Loucy (cell line): ENCODE measurements at regions not wholly inside any gene's neighbourhood (a gene's known extent, or its start where the extent isn't known, plus 50 kb on each side); places are given as distances from the start of the nearest gene placed in this dataset.

ENCODE experiments used
- EZH2phosphoT487 ChIP-seq: fragments of 200-600 bp; IDR thresholded peaks from 2 replicates; pipeline ENCODE4 v1.6.1; 2018; ENCODE audit warnings: antibody characterized with exemption, mild to moderate bottlenecking, moderate library complexity, borderline replicate concordance
- TF ChIP-seq, protein P1 (sequence below): fragments of 200-600 bp; sonication (generic); conservative IDR thresholded peaks from 2 replicates; pipeline ENCODE4 v1.5.1; 2014; ENCODE audit warnings: mild to moderate bottlenecking, antibody characterized with exemption, low read length

DNA sequence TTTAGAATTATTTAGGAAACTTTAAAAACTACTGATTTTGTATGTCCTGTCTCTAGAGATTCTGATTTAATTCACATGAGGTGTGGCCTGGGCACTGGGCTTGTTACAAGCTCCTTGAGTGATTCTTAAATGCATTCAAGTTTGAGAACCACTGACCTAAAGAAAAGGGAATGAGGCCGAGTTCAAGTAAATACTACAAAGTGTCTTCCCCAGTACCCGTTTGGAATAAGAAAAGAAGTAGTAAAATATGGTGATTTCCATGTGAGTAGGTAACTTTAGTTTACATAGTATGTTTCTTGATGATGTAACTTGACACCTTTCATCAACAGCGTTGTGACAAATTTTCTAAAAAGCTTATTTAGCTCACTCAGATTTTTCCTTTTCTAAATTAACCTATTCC, 1022.9 kb upstream of the NRXN1 start:
- TF ChIP-seq EZH2phosphoT487 = no peak
- TF ChIP-seq, protein P1, sequence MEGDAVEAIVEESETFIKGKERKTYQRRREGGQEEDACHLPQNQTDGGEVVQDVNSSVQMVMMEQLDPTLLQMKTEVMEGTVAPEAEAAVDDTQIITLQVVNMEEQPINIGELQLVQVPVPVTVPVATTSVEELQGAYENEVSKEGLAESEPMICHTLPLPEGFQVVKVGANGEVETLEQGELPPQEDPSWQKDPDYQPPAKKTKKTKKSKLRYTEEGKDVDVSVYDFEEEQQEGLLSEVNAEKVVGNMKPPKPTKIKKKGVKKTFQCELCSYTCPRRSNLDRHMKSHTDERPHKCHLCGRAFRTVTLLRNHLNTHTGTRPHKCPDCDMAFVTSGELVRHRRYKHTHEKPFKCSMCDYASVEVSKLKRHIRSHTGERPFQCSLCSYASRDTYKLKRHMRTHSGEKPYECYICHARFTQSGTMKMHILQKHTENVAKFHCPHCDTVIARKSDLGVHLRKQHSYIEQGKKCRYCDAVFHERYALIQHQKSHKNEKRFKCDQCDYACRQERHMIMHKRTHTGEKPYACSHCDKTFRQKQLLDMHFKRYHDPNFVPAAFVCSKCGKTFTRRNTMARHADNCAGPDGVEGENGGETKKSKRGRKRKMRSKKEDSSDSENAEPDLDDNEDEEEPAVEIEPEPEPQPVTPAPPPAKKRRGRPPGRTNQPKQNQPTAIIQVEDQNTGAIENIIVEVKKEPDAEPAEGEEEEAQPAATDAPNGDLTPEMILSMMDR = no peak
